MM.1S (cell line): ENCODE measurements at regions not wholly inside any gene's neighbourhood (a gene's known extent, or its start where the extent isn't known, plus 50 kb on each side); places are given as distances from the start of the nearest gene placed in this dataset.

Experiments
- DNase-seq: peaks from one replicate; pipeline ENCODE4 v3.0.0-alpha.2; 2015
- H2AFZ ChIP-seq: fragments of 300-600 bp; sonication (generic); 2 replicates; pipeline ENCODE4 v1.6.0; 2016; ENCODE audit warnings: antibody characterized with exemption, low read length
- H3F3A ChIP-seq: fragments of 300-600 bp; sonication (generic); 2 replicates; pipeline ENCODE4 v1.6.1; 2016; ENCODE audit warnings: mild to moderate bottlenecking, antibody characterized with exemption, low read length, moderate library complexity, mixed read lengths; ENCODE audit not compliant: insufficient read depth
- H3K27ac ChIP-seq: fragments of 300-600 bp; sonication (generic); 2 replicates; pipeline ENCODE4 v1.5.1; 2016; ENCODE audit warnings: mild to moderate bottlenecking, low read length
- H3K27me3 ChIP-seq: fragments of 300-600 bp; sonication (generic); replicated peaks from 2 replicates; pipeline ENCODE4 v1.6.0; 2016; ENCODE audit warnings: low read length; ENCODE audit not compliant: insufficient read depth
- H3K36me3 ChIP-seq: fragments of 300-600 bp; sonication (generic); replicated peaks from 2 replicates; pipeline ENCODE4 v1.6.1; 2016; ENCODE audit warnings: mild to moderate bottlenecking, low read length, mixed read lengths; ENCODE audit not compliant: insufficient read depth
- H3K4me1 ChIP-seq: fragments of 300-600 bp; sonication (generic); 2 replicates; pipeline ENCODE4 v1.6.1; 2016; ENCODE audit warnings: low read length, mixed read lengths
- H3K4me2 ChIP-seq: fragments of 300-600 bp; sonication (generic); 2 replicates; pipeline ENCODE4 v1.6.0; 2016; ENCODE audit warnings: low read depth, low read length
- H3K4me3 ChIP-seq: fragments of 300-600 bp; sonication (generic); 2 replicates; pipeline ENCODE4 v1.5.1; 2016; ENCODE audit warnings: low read length, mixed read lengths
- H3K79me2 ChIP-seq: fragments of 300-600 bp; sonication (generic); 2 replicates; pipeline ENCODE4 v1.6.1; 2016; ENCODE audit warnings: mixed run types, low read length, mixed read lengths
- H3K9ac ChIP-seq: fragments of 300-600 bp; sonication (generic); 2 replicates; pipeline ENCODE4 v1.6.1; 2016; ENCODE audit warnings: low read length, mixed read lengths
- H3K9me2 ChIP-seq: fragments of 300-600 bp; sonication (generic); replicated peaks from 2 replicates; pipeline ENCODE4 v1.6.1; 2016; ENCODE audit warnings: mild to moderate bottlenecking, low read length, mixed read lengths; ENCODE audit not compliant: insufficient read depth
- H3K9me3 ChIP-seq: fragments of 300-600 bp; sonication (generic); replicated peaks from 2 replicates; pipeline ENCODE4 v1.6.1; 2016; ENCODE audit warnings: mild to moderate bottlenecking, low read length, mixed read lengths; ENCODE audit not compliant: insufficient read depth
- H4K20me1 ChIP-seq: fragments of 300-600 bp; sonication (generic); 2 replicates; pipeline ENCODE4 v1.6.1; 2016; ENCODE audit warnings: mild to moderate bottlenecking, low read length, moderate library complexity, mixed read lengths; ENCODE audit not compliant: insufficient read depth
- EZH2 ChIP-seq: fragments of 300-600 bp; sonication (generic); optimal IDR thresholded peaks from 2 replicates; pipeline ENCODE3; 2017; ENCODE audit warnings: low read depth, mild to moderate bottlenecking, antibody characterized with exemption, low read length, mixed read lengths
- EZH2phosphoT487 ChIP-seq: fragments of 300-600 bp; sonication (generic); IDR thresholded peaks from 2 replicates; pipeline ENCODE4 v1.6.1; 2018; ENCODE audit warnings: antibody characterized with exemption, low read length
- TF ChIP-seq, protein P1 (sequence below): fragments of 300-600 bp; sonication (generic); IDR thresholded peaks from 2 replicates; pipeline ENCODE4 v1.5.1; 2016; ENCODE audit warnings: antibody characterized with exemption, low read length, mixed read lengths

GRCh38 chr2:221792971-221793521, 220.9 kb upstream of the EPHA4 start:
- Histone ChIP-seq H4K20me1 (no peaks in the 10 kb centered on the region), H3K27ac (no peak overlapping the region), H2AFZ (no peak overlapping the region), H3K27me3 (no peaks in the 10 kb centered on the region), H3K9me2 (no peaks in the 10 kb centered on the region), H3F3A (no peaks in the 10 kb centered on the region), H3K9me3 (no peaks in the 10 kb centered on the region), H3K4me3 (no peak overlapping the region), H3K79me2 (no peaks in the 10 kb centered on the region), H3K4me1 (no peaks in the 10 kb centered on the region), H3K36me3 (no peaks in the 10 kb centered on the region), H3K9ac (no peak overlapping the region), H3K4me2 (no peak overlapping the region)
- DNase-seq = no peak
- no peak for TF ChIP-seq EZH2phosphoT487
- no peak for TF ChIP-seq EZH2
- TF ChIP-seq, protein P1, sequence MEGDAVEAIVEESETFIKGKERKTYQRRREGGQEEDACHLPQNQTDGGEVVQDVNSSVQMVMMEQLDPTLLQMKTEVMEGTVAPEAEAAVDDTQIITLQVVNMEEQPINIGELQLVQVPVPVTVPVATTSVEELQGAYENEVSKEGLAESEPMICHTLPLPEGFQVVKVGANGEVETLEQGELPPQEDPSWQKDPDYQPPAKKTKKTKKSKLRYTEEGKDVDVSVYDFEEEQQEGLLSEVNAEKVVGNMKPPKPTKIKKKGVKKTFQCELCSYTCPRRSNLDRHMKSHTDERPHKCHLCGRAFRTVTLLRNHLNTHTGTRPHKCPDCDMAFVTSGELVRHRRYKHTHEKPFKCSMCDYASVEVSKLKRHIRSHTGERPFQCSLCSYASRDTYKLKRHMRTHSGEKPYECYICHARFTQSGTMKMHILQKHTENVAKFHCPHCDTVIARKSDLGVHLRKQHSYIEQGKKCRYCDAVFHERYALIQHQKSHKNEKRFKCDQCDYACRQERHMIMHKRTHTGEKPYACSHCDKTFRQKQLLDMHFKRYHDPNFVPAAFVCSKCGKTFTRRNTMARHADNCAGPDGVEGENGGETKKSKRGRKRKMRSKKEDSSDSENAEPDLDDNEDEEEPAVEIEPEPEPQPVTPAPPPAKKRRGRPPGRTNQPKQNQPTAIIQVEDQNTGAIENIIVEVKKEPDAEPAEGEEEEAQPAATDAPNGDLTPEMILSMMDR = no peak

GRCh38 chr2:221791844-221792243, 219.7 kb upstream of the EPHA4 start:
- no peak overlapping the region for H3K9ac ChIP-seq
- H3K4me2 ChIP-seq = no peak overlapping the region
- H3K36me3 ChIP-seq = no peaks in the 10 kb centered on the region
- H4K20me1 ChIP-seq = no peaks in the 10 kb centered on the region
- no peak overlapping the region for H2AFZ ChIP-seq
- no peaks in the 10 kb centered on the region for H3K79me2 ChIP-seq
- no peaks in the 10 kb centered on the region for H3K9me2 ChIP-seq
- DNase-seq = no peak
- TF ChIP-seq, protein P1 = no peak
- TF ChIP-seq EZH2phosphoT487 (no peak), EZH2 (no peak)
- H3K27ac ChIP-seq = no peak overlapping the region
- no peak overlapping the region for H3K4me3 ChIP-seq
- no peaks in the 10 kb centered on the region for H3K27me3 ChIP-seq
- H3K4me1 ChIP-seq = no peaks in the 10 kb centered on the region
- H3F3A ChIP-seq = no peaks in the 10 kb centered on the region
- H3K9me3 ChIP-seq = no peaks in the 10 kb centered on the region

DNA sequence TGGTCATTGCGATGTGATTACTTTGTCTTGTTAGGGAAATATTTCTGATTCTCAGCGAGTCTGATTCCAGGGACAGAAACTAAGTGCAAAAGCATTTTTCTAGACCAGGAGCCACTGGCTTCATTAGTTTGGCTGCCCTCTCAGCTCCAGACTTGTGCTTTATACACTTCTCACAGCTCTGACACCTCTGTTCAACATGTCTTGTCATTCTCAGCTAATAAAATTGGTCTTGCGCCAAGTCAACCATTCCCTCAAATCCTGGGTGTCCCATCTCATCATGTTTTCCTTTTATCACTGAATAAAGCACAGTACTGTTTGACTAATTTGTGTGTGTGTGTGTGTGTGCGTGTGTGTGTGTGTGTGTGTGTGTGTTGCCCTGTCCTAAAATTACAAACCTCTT, 215.5 kb upstream of the EPHA4 start:
- Histone ChIP-seq H3K36me3 (no peaks in the 10 kb centered on the region), H3K27ac (no peak overlapping the region), H3K79me2 (no peaks in the 10 kb centered on the region), H4K20me1 (no peaks in the 10 kb centered on the region), H3K4me3 (no peak overlapping the region), H3K9me2 (no peaks in the 10 kb centered on the region), H2AFZ (no peak overlapping the region), H3K4me1 (no peaks in the 10 kb centered on the region), H3F3A (no peaks in the 10 kb centered on the region), H3K9me3 (no peaks in the 10 kb centered on the region), H3K9ac (no peak overlapping the region), H3K27me3 (no peaks in the 10 kb centered on the region), H3K4me2 (no peak overlapping the region)
- TF ChIP-seq EZH2phosphoT487 = no peak
- TF ChIP-seq, protein P1 = no peak
- TF ChIP-seq EZH2 = no peak
- no peak for DNase-seq
